Left lung (tissue), 4 donors: ENCODE measurements at regions not wholly inside any gene's neighbourhood (a gene's known extent, or its start where the extent isn't known, plus 50 kb on each side); places are given as distances from the start of the nearest gene placed in this dataset.

ENCODE experiments used
- ATAC-seq: fragments of 200-7000 bp; cut with Tn5 transposase; one replicate; pipeline ENCODE4 v1.9.1; 2020; ENCODE audit warnings: moderate library complexity
- DNase-seq, 4 donors: peaks; one replicate each; pipeline ENCODE4 v3.0.0-alpha.2; 2013 to 2020
- H3K27ac ChIP-seq, 2 donors: fragments of 200-600 bp; sonication (generic) in 1 of 2; one replicate each; pipeline versions ENCODE4 v1.5.0 to v1.8.0; 2020 to 2021
- H3K27me3 ChIP-seq, 2 donors: fragments of 200-600 bp; sonication (generic) in 1 of 2; one replicate each; pipeline versions ENCODE4 v1.5.0 to v1.8.0; 2020 to 2021
- H3K36me3 ChIP-seq, 2 donors: fragments of 200-600 bp; sonication (generic) in 1 of 2; one replicate each; pipeline versions ENCODE4 v1.5.0 to v1.8.0; 2020 to 2021
- H3K4me1 ChIP-seq, 2 donors: fragments of 200-600 bp; one replicate each; pipeline ENCODE4 v1.8.0; 2021
- H3K4me3 ChIP-seq, 2 donors: fragments of 200-600 bp; sonication (generic) in 1 of 2; one replicate each; pipeline versions ENCODE4 v1.5.0 to v1.8.0; 2020 to 2021; ENCODE audit warnings: mild to moderate bottlenecking in 1 of 2
- H3K9me3 ChIP-seq, 2 donors: fragments of 200-600 bp; sonication (generic) in 1 of 2; one replicate each; pipeline versions ENCODE4 v1.5.0 to v1.8.0; 2020 to 2021
- intact Hi-C, 2 donors: fragments of 100-400 bp; cut with DNase I; formaldehyde crosslinking; loops; one replicate each; pipeline versions ENCODE4 v1.11.2 to v1.14.2; 2022
- TF ChIP-seq, protein P1 (sequence below), 2 donors: fragments of 200-600 bp; sonication (generic) in 1 of 2; IDR thresholded peaks; one replicate each; pipeline versions ENCODE4 v1.5.0 to v1.8.0; 2021; ENCODE audit warnings: antibody characterized with exemption in 2 of 2
- donor health status: DM: no; HTN: yes; CAD: no.
- donor health status: DM: no; HTN: no; CAD: no.

DNA sequence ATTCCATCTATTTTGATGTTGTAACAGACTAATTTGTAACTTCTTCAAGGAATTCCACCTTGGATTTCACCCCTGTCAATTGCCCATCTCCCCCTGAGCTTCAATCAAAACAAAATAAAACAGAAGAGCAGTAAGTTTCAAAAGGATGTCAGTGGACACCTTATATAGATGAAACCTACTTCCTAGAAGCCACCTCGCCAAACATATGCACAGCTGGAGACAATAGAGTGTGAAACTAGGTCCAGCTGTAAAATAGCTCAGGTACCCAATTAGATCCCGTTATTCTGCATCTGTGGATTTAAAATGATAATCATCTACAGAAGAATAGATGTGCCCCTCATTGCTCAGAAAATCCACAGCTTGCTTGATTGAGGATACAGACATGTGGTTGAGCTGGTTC is 598.6 kb downstream of the SH2D4B start:
- Histone ChIP-seq H3K27ac (no peak overlapping the region), H3K9me3 (no peaks in the 10 kb centered on the region), H3K4me1 (no peaks in the 10 kb centered on the region), H3K27me3 (no peaks in the 10 kb centered on the region), H3K4me3 (no peak overlapping the region), H3K36me3 (no peaks in the 10 kb centered on the region)
- intact Hi-C loops, result no loop called here
- TF ChIP-seq, protein P1, sequence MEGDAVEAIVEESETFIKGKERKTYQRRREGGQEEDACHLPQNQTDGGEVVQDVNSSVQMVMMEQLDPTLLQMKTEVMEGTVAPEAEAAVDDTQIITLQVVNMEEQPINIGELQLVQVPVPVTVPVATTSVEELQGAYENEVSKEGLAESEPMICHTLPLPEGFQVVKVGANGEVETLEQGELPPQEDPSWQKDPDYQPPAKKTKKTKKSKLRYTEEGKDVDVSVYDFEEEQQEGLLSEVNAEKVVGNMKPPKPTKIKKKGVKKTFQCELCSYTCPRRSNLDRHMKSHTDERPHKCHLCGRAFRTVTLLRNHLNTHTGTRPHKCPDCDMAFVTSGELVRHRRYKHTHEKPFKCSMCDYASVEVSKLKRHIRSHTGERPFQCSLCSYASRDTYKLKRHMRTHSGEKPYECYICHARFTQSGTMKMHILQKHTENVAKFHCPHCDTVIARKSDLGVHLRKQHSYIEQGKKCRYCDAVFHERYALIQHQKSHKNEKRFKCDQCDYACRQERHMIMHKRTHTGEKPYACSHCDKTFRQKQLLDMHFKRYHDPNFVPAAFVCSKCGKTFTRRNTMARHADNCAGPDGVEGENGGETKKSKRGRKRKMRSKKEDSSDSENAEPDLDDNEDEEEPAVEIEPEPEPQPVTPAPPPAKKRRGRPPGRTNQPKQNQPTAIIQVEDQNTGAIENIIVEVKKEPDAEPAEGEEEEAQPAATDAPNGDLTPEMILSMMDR (IDR thresholded peaks at IDR 0.05), result no peak
- no peak for ATAC-seq
- no peak for DNase-seq

DNA sequence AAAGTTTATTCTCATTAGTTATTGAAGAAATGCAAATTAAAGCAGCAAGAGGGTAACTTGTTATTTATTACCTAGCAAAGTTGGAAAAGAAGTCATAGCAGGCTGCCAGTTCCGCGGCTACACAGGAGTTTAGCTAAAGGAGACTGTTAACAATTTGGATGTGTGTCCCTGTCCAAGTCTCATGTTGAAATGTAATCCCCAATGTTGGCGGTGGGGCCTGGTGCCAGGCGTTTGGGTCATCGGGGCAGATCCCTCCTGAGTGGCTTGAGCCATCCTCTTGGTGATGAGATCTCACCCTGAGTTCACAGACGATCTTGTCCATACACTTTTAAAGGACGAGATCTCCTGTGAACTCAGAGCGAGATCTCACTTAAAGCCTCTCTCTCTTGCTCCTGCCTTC is 608.3 kb downstream of the SH2D4B start:
- no peaks in the 10 kb centered on the region for H3K4me1 ChIP-seq
- TF ChIP-seq, protein P1 (IDR thresholded peaks at IDR 0.05), result no peak
- no peak overlapping the region for H3K27ac ChIP-seq
- no peak for DNase-seq
- intact Hi-C loops, result no loop called here
- no peak for ATAC-seq
- H3K27me3 ChIP-seq, result no peaks in the 10 kb centered on the region
- no peaks in the 10 kb centered on the region for H3K36me3 ChIP-seq
- H3K4me3 ChIP-seq, result no peak overlapping the region
- H3K9me3 ChIP-seq, result no peaks in the 10 kb centered on the region

DNA sequence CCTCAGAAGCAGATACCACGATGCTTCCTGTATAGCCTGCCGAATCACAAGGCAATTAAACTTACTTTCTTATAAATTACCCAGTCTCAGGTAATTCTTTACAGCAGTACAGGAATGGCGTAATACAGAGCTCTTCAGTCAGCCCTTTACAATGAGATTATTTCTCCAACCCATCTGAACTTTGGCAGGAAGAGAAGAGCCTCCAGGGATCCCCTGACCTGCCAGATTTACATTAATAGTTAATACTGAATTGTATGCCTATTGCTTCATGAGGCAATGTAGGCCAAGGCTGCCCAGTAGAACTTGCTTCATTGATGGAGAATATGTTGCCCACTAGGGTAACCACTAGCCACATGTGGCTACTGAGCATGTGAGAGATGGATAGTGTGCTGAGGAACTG is 608.7 kb downstream of the SH2D4B start:
- no peak for DNase-seq
- intact Hi-C loops, result no loop called here
- TF ChIP-seq, protein P1 (IDR thresholded peaks at IDR 0.05), result no peak
- ATAC-seq, result no peak
- Histone ChIP-seq H3K27ac (no peak overlapping the region), H3K4me1 (no peaks in the 10 kb centered on the region), H3K36me3 (no peaks in the 10 kb centered on the region), H3K27me3 (no peaks in the 10 kb centered on the region), H3K4me3 (no peak overlapping the region), H3K9me3 (no peaks in the 10 kb centered on the region)

DNA sequence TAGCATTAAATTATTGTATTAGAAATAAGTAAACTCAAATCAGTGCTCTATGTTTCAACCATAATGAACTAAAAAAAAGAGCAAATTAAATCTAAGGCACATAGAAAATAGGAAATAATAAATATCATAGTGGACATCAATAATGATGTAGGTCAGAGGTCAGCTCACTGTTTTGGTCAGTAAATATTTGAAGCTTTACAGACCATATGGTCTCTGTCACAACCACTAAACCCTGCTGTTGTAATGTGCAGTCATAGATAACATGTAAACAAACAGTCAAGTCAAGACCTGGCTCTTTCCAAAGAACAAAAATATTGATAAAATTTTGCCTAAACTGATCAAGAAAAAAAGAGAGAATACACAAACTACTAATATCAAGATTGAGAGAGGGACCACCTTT is 615.0 kb downstream of the SH2D4B start:
- Histone ChIP-seq H3K27me3 (no peaks in the 10 kb centered on the region), H3K36me3 (no peaks in the 10 kb centered on the region), H3K27ac (no peak overlapping the region), H3K4me1 (no peaks in the 10 kb centered on the region), H3K4me3 (no peak overlapping the region), H3K9me3 (no peaks in the 10 kb centered on the region)
- TF ChIP-seq, protein P1 (IDR thresholded peaks at IDR 0.05), result no peak
- DNase-seq, result peak in 1 of 4 donors; percentile 3
- no peak for ATAC-seq
- intact Hi-C loops, result no loop called here

DNA sequence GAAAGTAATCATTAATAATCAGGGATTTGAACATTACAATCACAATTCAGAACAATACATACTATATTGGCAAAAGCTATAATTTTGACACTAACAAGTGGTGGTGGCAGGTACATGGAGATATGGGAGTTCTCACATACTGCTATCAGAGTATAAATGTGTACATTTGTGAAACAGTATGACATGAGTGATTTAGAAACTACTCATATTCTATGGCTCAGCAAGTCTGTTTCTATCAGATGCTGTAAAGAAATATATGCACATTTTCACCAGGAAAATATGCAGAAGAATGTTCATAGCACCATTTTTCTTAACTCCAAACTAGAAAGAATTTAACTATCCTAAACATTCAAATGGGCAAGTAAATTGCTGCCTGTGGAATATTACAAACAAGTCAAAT is 620.0 kb downstream of the SH2D4B start:
- TF ChIP-seq, protein P1 (IDR thresholded peaks at IDR 0.05), result no peak
- Histone ChIP-seq H3K9me3 (no peaks in the 10 kb centered on the region), H3K27me3 (no peaks in the 10 kb centered on the region), H3K4me3 (no peak overlapping the region), H3K36me3 (no peaks in the 10 kb centered on the region), H3K4me1 (no peaks in the 10 kb centered on the region), H3K27ac (no peak overlapping the region)
- DNase-seq (no peak), ATAC-seq (no peak)
- intact Hi-C loops, result no loop called here
